SK-N-SH (cell line): ENCODE measurements at regions not wholly inside any gene's neighbourhood (a gene's known extent, or its start where the extent isn't known, plus 50 kb on each side); places are given as distances from the start of the nearest gene placed in this dataset.

Experiments
- CTCF ChIP-seq: fragments of 200-600 bp; sonication (generic); IDR thresholded peaks from 2 replicates; pipeline ENCODE4 v1.6.1; 2017; ENCODE audit warnings: antibody characterized with exemption, mild to moderate bottlenecking, moderate library complexity
- EP300 ChIP-seq, 2 experiments: IDR thresholded peaks; 2 replicates each; pipeline versions ENCODE4 v1.4.0 to v1.6.1; 2012; ENCODE audit warnings: borderline replicate concordance in 1 of 2, low read depth in 1 of 2, low read length in 1 of 2
- FOSL2 ChIP-seq: IDR thresholded peaks from 2 replicates; pipeline ENCODE4 v1.4.0; 2012; ENCODE audit warnings: low read depth, mild to moderate bottlenecking, moderate library complexity, borderline replicate concordance
- FOXM1 ChIP-seq: IDR thresholded peaks from 2 replicates; pipeline ENCODE4 v1.4.0; 2012; ENCODE audit warnings: low read depth, mild to moderate bottlenecking
- IRF3 ChIP-seq: fragments of 150-350 bp; IDR thresholded peaks from 2 replicates; pipeline ENCODE4 v1.6.1; 2016; ENCODE audit warnings: mild to moderate bottlenecking, low read depth, low read length
- JUND ChIP-seq: IDR thresholded peaks from 2 replicates; pipeline ENCODE4 v1.4.0; 2012
- NRF1 ChIP-seq: IDR thresholded peaks from 2 replicates; pipeline ENCODE4 v1.6.1; 2012; ENCODE audit warnings: low read depth, mild to moderate bottlenecking, low read length
- POLR2AphosphoS5 ChIP-seq: IDR thresholded peaks from 2 replicates; pipeline ENCODE4 v1.6.1; 2012; ENCODE audit warnings: low read depth, low read length
- RAD21 ChIP-seq: IDR thresholded peaks from 2 replicates; pipeline ENCODE4 v1.6.1; 2012; ENCODE audit warnings: mild to moderate bottlenecking, low read length
- REST ChIP-seq: IDR thresholded peaks from 2 replicates; pipeline ENCODE4 v1.6.1; 2012; ENCODE audit warnings: mild to moderate bottlenecking, low read depth, low read length, moderate library complexity
- RXRA ChIP-seq: IDR thresholded peaks from 2 replicates; pipeline ENCODE4 v1.4.0; 2012; ENCODE audit warnings: low read depth, mild to moderate bottlenecking, borderline replicate concordance
- SIN3A ChIP-seq: IDR thresholded peaks from 2 replicates; pipeline ENCODE4 v1.6.1; 2012; ENCODE audit warnings: low read depth, mild to moderate bottlenecking, low read length, moderate library complexity, borderline replicate concordance
- TAF1 ChIP-seq: IDR thresholded peaks from 2 replicates; pipeline ENCODE4 v1.6.1; 2012; ENCODE audit warnings: low read depth, mild to moderate bottlenecking, low read length, moderate library complexity, borderline replicate concordance

GRCh38 chr12:19836056-19836455, 396.8 kb downstream of the AEBP2 start:
- TF ChIP-seq CTCF (no peak), RAD21 (no peak), REST (no peak), TAF1 (no peak), RXRA (no peak), POLR2AphosphoS5 (no peak), IRF3 (no peak), FOSL2 (no peak), SIN3A (no peak), FOXM1 (no peak), JUND (no peak), NRF1 (no peak), EP300 (IDR thresholded peaks at IDR 0.05; ENCODE audit: borderline replicate concordance in 1 of 2, low read depth in 1 of 2, low read length in 1 of 2) (no peak)
